Smooth muscle cell (in vitro differentiated cells): ENCODE measurements at regions not wholly inside any gene's neighbourhood (a gene's known extent, or its start where the extent isn't known, plus 50 kb on each side); places are given as distances from the start of the nearest gene placed in this dataset.

Experiments
- DNase-seq: peaks from one replicate; lab custom pipeline; 2025; ENCODE audit not compliant: unreplicated experiment; lab: John Stamatoyannopoulos, UW
- H2AFZ ChIP-seq: fragments of 200-600 bp; sonication (generic); 2 replicates; pipeline ENCODE4 v1.6.0; 2016; ENCODE audit warnings: antibody characterized with exemption, low read depth, mild to moderate bottlenecking
- H3F3A ChIP-seq: fragments of 200-600 bp; sonication (generic); 2 replicates; pipeline ENCODE4 v1.6.0; 2017; ENCODE audit warnings: antibody characterized with exemption, low read depth
- H3K27ac ChIP-seq: fragments of 200-600 bp; sonication (generic); 2 replicates; pipeline ENCODE4 v1.5.1; 2016; ENCODE audit warnings: low read depth, mild to moderate bottlenecking
- H3K27me3 ChIP-seq: fragments of 200-600 bp; sonication (generic); 2 replicates; pipeline ENCODE4 v1.6.1; 2016; ENCODE audit warnings: low read depth, mild to moderate bottlenecking
- H3K36me3 ChIP-seq: fragments of 200-600 bp; sonication (generic); 2 replicates; pipeline ENCODE4 v1.5.1; 2016; ENCODE audit warnings: low read depth
- H3K4me1 ChIP-seq: fragments of 200-600 bp; sonication (generic); 2 replicates; pipeline ENCODE4 v1.5.1; 2016; ENCODE audit warnings: low read depth
- H3K4me2 ChIP-seq: fragments of 200-600 bp; sonication (generic); 2 replicates; pipeline ENCODE4 v1.6.0; 2016; ENCODE audit warnings: mild to moderate bottlenecking
- H3K4me3 ChIP-seq: fragments of 200-600 bp; sonication (generic); 2 replicates; pipeline ENCODE4 v1.5.1; 2016; ENCODE audit warnings: mild to moderate bottlenecking
- H3K79me2 ChIP-seq: fragments of 200-600 bp; sonication (generic); 2 replicates; pipeline ENCODE4 v1.6.0; 2016; ENCODE audit warnings: low read depth, mild to moderate bottlenecking
- H3K9ac ChIP-seq: fragments of 200-600 bp; sonication (generic); 2 replicates; pipeline ENCODE4 v1.6.0; 2016; ENCODE audit warnings: low read depth
- H3K9me3 ChIP-seq: fragments of 200-600 bp; sonication (generic); replicated peaks from 2 replicates; pipeline ENCODE4 v1.5.1; 2016; ENCODE audit warnings: low read depth
- H4K20me1 ChIP-seq: fragments of 200-600 bp; sonication (generic); 2 replicates; pipeline ENCODE4 v1.6.0; 2016; ENCODE audit warnings: low read depth
- WGBS: methylation state at CpG from one replicate; pipeline ENCODE4 v1.1.7; 2016; ENCODE audit warnings: low lambda C conversion rate; 5-methylcytosine and 5-hydroxymethylcytosine counted together
- TF ChIP-seq, protein P1 (sequence below): fragments of 200-600 bp; sonication (generic); IDR thresholded peaks from 2 replicates; pipeline ENCODE4 v1.5.1; 2017; ENCODE audit warnings: borderline replicate concordance, mild to moderate bottlenecking, antibody characterized with exemption; ENCODE audit not compliant: insufficient read depth, poor library complexity, severe bottlenecking

DNA sequence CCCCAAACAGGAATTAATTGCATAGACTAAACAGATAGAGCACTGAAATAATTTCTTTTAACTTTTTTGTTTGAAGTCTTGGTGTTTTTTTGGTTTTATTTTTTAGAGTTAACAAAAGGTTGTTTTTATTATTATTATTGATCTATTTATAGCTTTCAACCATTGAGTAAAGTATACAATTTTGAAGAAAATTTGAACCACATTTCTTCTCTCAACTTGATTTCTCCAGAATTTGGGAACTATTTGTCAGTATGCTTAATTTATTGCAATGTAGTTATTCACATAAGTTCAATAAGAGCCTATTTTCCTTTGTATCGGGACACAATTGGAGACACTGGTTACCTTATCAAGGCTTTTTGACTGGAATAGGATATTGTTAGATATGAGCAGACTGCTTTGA lies 1045.6 kb upstream of the PCDH9 start:
- no peak overlapping the region for H3K9ac ChIP-seq
- H3K36me3 ChIP-seq = peaks cover 3% of the 10 kb centered on the region
- no peaks in the 10 kb centered on the region for H4K20me1 ChIP-seq
- no peak overlapping the region for H3K4me3 ChIP-seq
- no peak overlapping the region for H2AFZ ChIP-seq
- H3K27me3 ChIP-seq = no peaks in the 10 kb centered on the region
- H3K27ac ChIP-seq = no peak overlapping the region
- no peak for DNase-seq
- no peaks in the 10 kb centered on the region for H3K79me2 ChIP-seq
- no peaks in the 10 kb centered on the region for H3F3A ChIP-seq
- whole genome bisulfite sequencing = 95% methylated on average over 1 of the region's 1 CpG
- TF ChIP-seq, protein P1, sequence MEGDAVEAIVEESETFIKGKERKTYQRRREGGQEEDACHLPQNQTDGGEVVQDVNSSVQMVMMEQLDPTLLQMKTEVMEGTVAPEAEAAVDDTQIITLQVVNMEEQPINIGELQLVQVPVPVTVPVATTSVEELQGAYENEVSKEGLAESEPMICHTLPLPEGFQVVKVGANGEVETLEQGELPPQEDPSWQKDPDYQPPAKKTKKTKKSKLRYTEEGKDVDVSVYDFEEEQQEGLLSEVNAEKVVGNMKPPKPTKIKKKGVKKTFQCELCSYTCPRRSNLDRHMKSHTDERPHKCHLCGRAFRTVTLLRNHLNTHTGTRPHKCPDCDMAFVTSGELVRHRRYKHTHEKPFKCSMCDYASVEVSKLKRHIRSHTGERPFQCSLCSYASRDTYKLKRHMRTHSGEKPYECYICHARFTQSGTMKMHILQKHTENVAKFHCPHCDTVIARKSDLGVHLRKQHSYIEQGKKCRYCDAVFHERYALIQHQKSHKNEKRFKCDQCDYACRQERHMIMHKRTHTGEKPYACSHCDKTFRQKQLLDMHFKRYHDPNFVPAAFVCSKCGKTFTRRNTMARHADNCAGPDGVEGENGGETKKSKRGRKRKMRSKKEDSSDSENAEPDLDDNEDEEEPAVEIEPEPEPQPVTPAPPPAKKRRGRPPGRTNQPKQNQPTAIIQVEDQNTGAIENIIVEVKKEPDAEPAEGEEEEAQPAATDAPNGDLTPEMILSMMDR = no peak
- H3K9me3 ChIP-seq = no peaks in the 10 kb centered on the region
- no peak overlapping the region for H3K4me2 ChIP-seq
- no peaks in the 10 kb centered on the region for H3K4me1 ChIP-seq

DNA sequence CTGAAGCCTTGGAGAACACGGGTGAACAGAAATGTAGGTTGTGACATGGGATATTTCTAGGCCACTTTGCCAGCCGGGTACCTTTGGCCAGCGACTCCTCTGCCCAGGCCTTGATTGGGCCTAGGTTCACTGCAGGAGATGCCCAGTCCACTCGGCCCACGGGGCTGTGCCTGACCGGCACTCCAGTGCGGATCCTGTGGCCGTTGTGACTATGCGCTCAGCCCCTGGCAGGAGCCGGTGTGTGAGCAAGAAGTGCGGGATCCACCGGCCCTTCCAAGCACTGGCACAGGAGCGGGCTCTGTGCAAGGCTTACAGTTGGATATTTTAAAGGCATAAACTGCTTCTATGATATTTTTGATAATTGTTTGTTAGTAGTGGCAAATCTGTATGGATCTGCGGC lies 1042.5 kb upstream of the PCDH9 start:
- Histone ChIP-seq H3K4me2 (no peak overlapping the region), H4K20me1 (no peaks in the 10 kb centered on the region), H3F3A (no peaks in the 10 kb centered on the region), H3K4me1 (no peaks in the 10 kb centered on the region), H3K27ac (no peak overlapping the region), H3K79me2 (no peaks in the 10 kb centered on the region), H3K9me3 (no peaks in the 10 kb centered on the region), H3K9ac (no peak overlapping the region), H2AFZ (no peak overlapping the region), H3K4me3 (no peak overlapping the region), H3K27me3 (no peaks in the 10 kb centered on the region), H3K36me3 (peaks cover 3% of the 10 kb centered on the region)
- TF ChIP-seq, protein P1 = no peak
- no peak for DNase-seq
- 95% methylated on average over 14 of the region's 14 CpGs for WGBS

DNA sequence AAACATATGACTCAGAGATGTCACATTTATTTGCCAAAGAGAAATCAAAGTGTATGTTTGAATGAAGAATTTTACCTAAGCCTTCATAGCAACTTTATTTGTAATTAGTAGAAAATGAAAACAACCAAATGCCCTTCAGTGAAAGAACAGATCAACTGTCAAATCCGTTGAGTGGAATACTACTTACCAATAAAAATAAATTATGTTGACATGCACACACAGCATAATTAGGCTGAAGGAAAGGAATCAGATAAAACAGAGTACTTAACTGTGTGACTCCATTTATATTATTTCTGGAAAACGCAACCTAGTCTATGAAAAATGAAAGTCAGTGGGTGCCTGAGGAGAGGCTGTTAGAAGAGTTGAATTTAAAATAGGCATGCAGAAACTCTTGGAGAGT lies 1034.6 kb upstream of the PCDH9 start:
- no peak overlapping the region for H3K9ac ChIP-seq
- no peaks in the 10 kb centered on the region for H3K79me2 ChIP-seq
- no peaks in the 10 kb centered on the region for H3K9me3 ChIP-seq
- no peak overlapping the region for H3K4me3 ChIP-seq
- TF ChIP-seq, protein P1 = no peak
- H3K36me3 ChIP-seq = no peaks in the 10 kb centered on the region
- WGBS = 84% methylated on average over 2 of the region's 2 CpGs
- no peak for DNase-seq
- H3K4me1 ChIP-seq = no peaks in the 10 kb centered on the region
- no peak overlapping the region for H2AFZ ChIP-seq
- H3K27ac ChIP-seq = no peak overlapping the region
- H4K20me1 ChIP-seq = no peaks in the 10 kb centered on the region
- H3F3A ChIP-seq = no peaks in the 10 kb centered on the region
- H3K4me2 ChIP-seq = no peak overlapping the region
- H3K27me3 ChIP-seq = no peaks in the 10 kb centered on the region

DNA sequence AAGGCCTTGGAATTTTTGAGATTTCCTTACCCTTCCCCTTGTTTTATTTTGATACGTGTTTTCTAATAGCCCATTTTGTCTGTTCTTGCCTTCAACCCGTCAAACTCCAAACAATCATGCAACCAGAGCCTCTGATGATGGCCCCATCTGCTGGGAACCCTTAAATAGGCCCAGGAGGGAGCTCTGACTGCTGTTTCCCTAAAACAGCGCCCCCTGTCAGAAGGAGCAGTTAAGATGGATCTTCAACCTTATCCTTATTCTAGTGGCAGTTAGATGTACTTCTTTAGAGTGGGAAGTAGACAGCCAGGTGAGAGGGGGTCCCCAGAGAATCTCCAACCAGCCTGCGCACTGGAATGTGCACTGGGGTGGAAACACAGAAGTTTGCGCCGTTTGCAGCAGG lies 1031.0 kb upstream of the PCDH9 start:
- Histone ChIP-seq H3K79me2 (no peaks in the 10 kb centered on the region), H3K27ac (no peak overlapping the region), H3K36me3 (no peaks in the 10 kb centered on the region), H3K4me1 (no peaks in the 10 kb centered on the region), H3F3A (no peaks in the 10 kb centered on the region), H3K4me2 (no peak overlapping the region), H3K27me3 (no peaks in the 10 kb centered on the region), H3K9ac (no peak overlapping the region), H2AFZ (no peak overlapping the region), H4K20me1 (no peaks in the 10 kb centered on the region), H3K4me3 (no peak overlapping the region), H3K9me3 (no peaks in the 10 kb centered on the region)
- TF ChIP-seq, protein P1 = no peak
- WGBS = 94% methylated on average over 6 of the region's 6 CpGs
- no peak for DNase-seq
